ENCODE measurements at regions not wholly inside any gene's neighbourhood (a gene's known extent, or its start where the extent isn't known, plus 50 kb on each side); places are given as distances from the start of the nearest gene placed in this dataset.

- no peak for TF ChIP-seq CTCF (conservative IDR thresholded peaks at IDR 0.05 in 1 of 2, IDR thresholded peaks at IDR 0.05 in 1 of 2; ENCODE audit: extremely low read depth in 1 of 2, insufficient read depth in 1 of 2, low read depth in 1 of 2, low read length in 2 of 2)
- TF ChIP-seq EZH2 (IDR thresholded peaks at IDR 0.05; ENCODE audit: borderline replicate concordance, low read length), result no peak
Measured at GRCh38 chr19:5217171-5217570, 123.4 kb downstream of the PTPRS start.

All from mammary epithelial cell (primary cell).